ENCODE measurements at regions not wholly inside any gene's neighbourhood (a gene's known extent, or its start where the extent isn't known, plus 50 kb on each side); places are given as distances from the start of the nearest gene placed in this dataset.

DNA sequence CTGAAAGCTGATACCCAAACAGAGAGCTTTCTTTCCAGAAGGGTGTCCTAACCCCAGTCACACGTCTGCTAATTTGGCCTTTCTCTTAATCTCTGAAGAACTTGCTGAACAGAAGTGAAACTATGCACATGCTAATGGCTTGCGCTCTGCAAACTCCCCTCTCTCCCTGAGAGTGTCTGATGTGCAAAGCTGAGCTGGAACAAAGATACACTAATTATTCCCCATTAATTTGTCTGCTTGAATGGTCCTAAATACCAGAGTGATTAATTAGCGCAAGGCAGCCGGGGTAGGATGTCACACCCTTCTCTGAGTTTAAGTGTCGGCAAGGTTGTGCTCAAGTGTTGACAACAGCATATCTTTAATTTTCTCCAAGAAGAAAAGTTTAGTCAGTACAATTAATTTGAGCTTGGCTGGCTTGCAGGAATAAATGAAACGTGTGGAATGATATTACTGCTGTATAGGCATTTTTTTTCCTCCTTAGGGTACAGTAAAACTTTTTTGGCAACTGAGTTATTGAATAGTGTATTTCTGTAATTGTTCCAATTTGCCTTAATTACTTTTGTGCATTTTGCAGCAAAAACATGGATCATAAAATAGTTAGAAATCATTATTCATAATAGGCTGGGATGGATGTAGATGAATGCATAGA, 715.9 kb upstream of the POU3F2 start:
- ATAC-seq (ENCODE audit: low read depth in 2 of 2) (no peak), DNase-seq (no peak)
- H3K9me3 Mint-ChIP-seq, result peaks cover 0 to 5% (median 1%) of the 10 kb centered on the region in 7 donors
- no peak overlapping the region for H3K4me3 Mint-ChIP-seq
- no peaks in the 10 kb centered on the region for H3K36me3 ChIP-seq (ENCODE audit: control insufficient read depth, insufficient read depth, low read length)
- H3K4me3 ChIP-seq (ENCODE audit: low read depth, low read length), result no peak overlapping the region
- H3K9me3 ChIP-seq (ENCODE audit: control insufficient read depth in 2 of 2, low read length in 2 of 2), result no peaks in the 10 kb centered on the region
- no peaks in the 10 kb centered on the region for H3K27me3 Mint-ChIP-seq
- no peaks in the 10 kb centered on the region for H3K36me3 Mint-ChIP-seq
- no peaks in the 10 kb centered on the region for H3K27me3 ChIP-seq (ENCODE audit: control insufficient read depth, insufficient read depth, low read length)
- H3K27ac ChIP-seq (ENCODE audit: insufficient read depth, low read length, poor library complexity, severe bottlenecking), result no peak overlapping the region
- H3K27ac Mint-ChIP-seq, result no peak overlapping the region
- H3K4me1 ChIP-seq (ENCODE audit: control insufficient read depth, insufficient read depth, low read length, poor library complexity, severe bottlenecking), result no peaks in the 10 kb centered on the region
- no peaks in the 10 kb centered on the region for H3K4me1 Mint-ChIP-seq

DNA sequence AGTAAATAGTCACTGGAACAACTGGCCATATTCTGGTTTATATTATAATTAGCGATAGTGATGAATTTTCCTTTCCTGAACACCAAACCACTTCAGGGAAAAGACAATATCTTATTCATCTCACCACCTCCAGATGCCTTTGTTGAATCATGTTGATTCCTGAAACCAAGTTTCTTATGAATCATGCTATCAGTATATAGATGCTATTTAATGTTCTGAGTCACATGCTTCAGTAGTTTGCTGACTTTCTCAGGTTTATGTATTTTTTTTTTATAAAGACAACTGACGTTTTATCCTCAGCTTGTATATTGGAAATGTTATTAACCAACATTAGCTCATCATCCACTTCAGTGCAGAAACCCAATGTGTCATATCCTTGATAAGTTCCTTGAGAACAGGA, 710.2 kb upstream of the POU3F2 start:
- Mint-ChIP-seq H3K27me3 (no peaks in the 10 kb centered on the region), H3K4me3 (no peak overlapping the region), H3K9me3 (peaks cover 0 to 5% (median 0%) of the 10 kb centered on the region in 7 donors), H3K4me1 (no peaks in the 10 kb centered on the region), H3K27ac (no peak overlapping the region), H3K36me3 (no peaks in the 10 kb centered on the region)
- Histone ChIP-seq H3K4me1 (ENCODE audit: control insufficient read depth, insufficient read depth, low read length, poor library complexity, severe bottlenecking) (no peaks in the 10 kb centered on the region), H3K27ac (ENCODE audit: insufficient read depth, low read length, poor library complexity, severe bottlenecking) (no peak overlapping the region), H3K4me3 (ENCODE audit: low read depth, low read length) (no peak overlapping the region), H3K9me3 (ENCODE audit: control insufficient read depth in 2 of 2, low read length in 2 of 2) (no peaks in the 10 kb centered on the region), H3K36me3 (ENCODE audit: control insufficient read depth, insufficient read depth, low read length) (no peaks in the 10 kb centered on the region), H3K27me3 (ENCODE audit: control insufficient read depth, insufficient read depth, low read length) (no peaks in the 10 kb centered on the region)
- DNase-seq (no peak), ATAC-seq (ENCODE audit: low read depth in 2 of 2) (no peak)

GRCh38 chr6:98131290-98131990, 702.9 kb upstream of the POU3F2 start:
- Mint-ChIP-seq H3K4me3 (no peak overlapping the region), H3K4me1 (no peaks in the 10 kb centered on the region), H3K36me3 (no peaks in the 10 kb centered on the region), H3K9me3 (peaks cover 0 to 6% (median 1%) of the 10 kb centered on the region in 7 donors), H3K27ac (no peak overlapping the region), H3K27me3 (no peaks in the 10 kb centered on the region)
- H3K36me3 ChIP-seq (ENCODE audit: control insufficient read depth, insufficient read depth, low read length), result no peaks in the 10 kb centered on the region
- H3K4me1 ChIP-seq (ENCODE audit: control insufficient read depth, insufficient read depth, low read length, poor library complexity, severe bottlenecking), result no peaks in the 10 kb centered on the region
- no peaks in the 10 kb centered on the region for H3K27me3 ChIP-seq (ENCODE audit: control insufficient read depth, insufficient read depth, low read length)
- ATAC-seq (ENCODE audit: low read depth in 2 of 2) (no peak), DNase-seq (no peak)
- no peak overlapping the region for H3K27ac ChIP-seq (ENCODE audit: insufficient read depth, low read length, poor library complexity, severe bottlenecking)
- H3K9me3 ChIP-seq (ENCODE audit: control insufficient read depth in 2 of 2, low read length in 2 of 2), result no peaks in the 10 kb centered on the region
- H3K4me3 ChIP-seq (ENCODE audit: low read depth, low read length), result no peak overlapping the region

- Histone ChIP-seq H3K27me3 (ENCODE audit: control insufficient read depth, insufficient read depth, low read length) (no peaks in the 10 kb centered on the region), H3K4me3 (ENCODE audit: low read depth, low read length) (no peak overlapping the region), H3K4me1 (ENCODE audit: control insufficient read depth, insufficient read depth, low read length, poor library complexity, severe bottlenecking) (no peaks in the 10 kb centered on the region), H3K9me3 (ENCODE audit: control insufficient read depth in 2 of 2, low read length in 2 of 2) (no peaks in the 10 kb centered on the region), H3K27ac (ENCODE audit: insufficient read depth, low read length, poor library complexity, severe bottlenecking) (no peak overlapping the region), H3K36me3 (ENCODE audit: control insufficient read depth, insufficient read depth, low read length) (no peaks in the 10 kb centered on the region)
- H3K36me3 Mint-ChIP-seq, result no peaks in the 10 kb centered on the region
- H3K4me1 Mint-ChIP-seq, result no peaks in the 10 kb centered on the region
- DNase-seq (no peak), ATAC-seq (ENCODE audit: low read depth in 2 of 2) (no peak)
- no peak overlapping the region for H3K27ac Mint-ChIP-seq
- peaks cover 0 to 2% (median 0%) of the 10 kb centered on the region in 7 donors for H3K9me3 Mint-ChIP-seq
- H3K4me3 Mint-ChIP-seq, result no peak overlapping the region
- H3K27me3 Mint-ChIP-seq, result no peaks in the 10 kb centered on the region
Observed at GRCh38 chr6:98136333-98136732, 698.0 kb upstream of the POU3F2 start.

DNA sequence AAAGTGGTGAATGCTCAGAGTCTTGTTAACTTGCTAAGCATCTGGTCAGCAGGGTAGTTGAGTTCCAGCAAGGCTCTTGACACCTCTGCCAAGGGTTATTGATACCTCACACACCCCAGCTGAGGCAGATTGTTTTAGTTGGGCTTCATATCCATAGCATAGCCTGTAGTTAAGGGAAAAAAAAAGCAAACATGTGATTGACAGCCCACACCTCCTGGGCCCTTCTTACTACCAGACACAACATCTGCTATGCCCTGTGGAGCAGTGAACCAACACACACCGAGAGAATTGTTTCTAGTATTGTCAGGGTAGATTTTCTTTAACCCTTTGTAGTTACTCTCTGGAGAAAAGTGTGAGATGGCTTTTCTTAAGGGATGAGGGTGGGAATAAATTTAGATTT, 697.0 kb upstream of the POU3F2 start:
- peaks cover 0 to 1% of the 10 kb centered on the region in 2 experiments for H3K9me3 ChIP-seq (ENCODE audit: control insufficient read depth in 2 of 2, low read length in 2 of 2)
- Mint-ChIP-seq H3K9me3 (peaks cover 0 to 10% (median 2%) of the 10 kb centered on the region in 7 donors), H3K27me3 (no peaks in the 10 kb centered on the region)

DNA sequence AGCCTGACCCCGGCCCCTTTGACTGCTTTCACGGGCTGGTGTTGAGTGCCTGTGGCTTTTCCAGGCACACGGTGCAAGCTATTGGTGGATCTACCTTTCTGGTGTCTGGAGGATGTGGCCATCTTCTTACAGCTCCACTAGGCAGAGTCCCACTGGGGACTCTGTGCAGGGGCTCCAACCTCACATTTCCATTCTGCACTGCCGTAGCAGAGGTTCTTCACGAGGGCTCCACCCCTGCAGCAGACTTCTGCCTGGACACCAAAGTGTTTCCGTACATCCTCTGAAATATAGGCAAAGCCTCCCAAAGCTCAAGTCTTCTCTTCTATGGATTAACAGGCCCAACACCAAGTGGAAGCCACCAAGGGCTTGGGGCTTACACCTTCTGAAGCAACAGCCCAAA, 691.5 kb upstream of the POU3F2 start:
- H3K4me1 Mint-ChIP-seq, result no peaks in the 10 kb centered on the region
- H3K9me3 Mint-ChIP-seq, result peaks cover 1 to 20% (median 6%) of the 10 kb centered on the region in 7 donors
- no peak overlapping the region for H3K4me3 ChIP-seq (ENCODE audit: low read depth, low read length)
- H3K27me3 ChIP-seq (ENCODE audit: control insufficient read depth, insufficient read depth, low read length), result no peaks in the 10 kb centered on the region
- no peaks in the 10 kb centered on the region for H3K4me1 ChIP-seq (ENCODE audit: control insufficient read depth, insufficient read depth, low read length, poor library complexity, severe bottlenecking)
- no peak overlapping the region for H3K4me3 Mint-ChIP-seq
- H3K9me3 ChIP-seq (ENCODE audit: control insufficient read depth in 2 of 2, low read length in 2 of 2), result peaks cover 0 to 9% of the 10 kb centered on the region in 2 experiments
- H3K27ac Mint-ChIP-seq, result no peak overlapping the region
- H3K36me3 Mint-ChIP-seq, result no peaks in the 10 kb centered on the region
- ATAC-seq (ENCODE audit: low read depth in 2 of 2) (no peak), DNase-seq (no peak)
- no peak overlapping the region for H3K27ac ChIP-seq (ENCODE audit: insufficient read depth, low read length, poor library complexity, severe bottlenecking)
- no peaks in the 10 kb centered on the region for H3K27me3 Mint-ChIP-seq
- no peaks in the 10 kb centered on the region for H3K36me3 ChIP-seq (ENCODE audit: control insufficient read depth, insufficient read depth, low read length)

More for the DNA sequence above, 697.0 kb upstream of the POU3F2 start:
- no peak overlapping the region for H3K27ac Mint-ChIP-seq
- H3K36me3 Mint-ChIP-seq, result no peaks in the 10 kb centered on the region
- Histone ChIP-seq H3K36me3 (ENCODE audit: control insufficient read depth, insufficient read depth, low read length) (no peaks in the 10 kb centered on the region), H3K4me1 (ENCODE audit: control insufficient read depth, insufficient read depth, low read length, poor library complexity, severe bottlenecking) (no peaks in the 10 kb centered on the region), H3K27me3 (ENCODE audit: control insufficient read depth, insufficient read depth, low read length) (no peaks in the 10 kb centered on the region), H3K4me3 (ENCODE audit: low read depth, low read length) (no peak overlapping the region), H3K27ac (ENCODE audit: insufficient read depth, low read length, poor library complexity, severe bottlenecking) (no peak overlapping the region)
- H3K4me1 Mint-ChIP-seq, result no peaks in the 10 kb centered on the region
- no peak overlapping the region for H3K4me3 Mint-ChIP-seq
- DNase-seq (no peak), ATAC-seq (ENCODE audit: low read depth in 2 of 2) (no peak)

DNA sequence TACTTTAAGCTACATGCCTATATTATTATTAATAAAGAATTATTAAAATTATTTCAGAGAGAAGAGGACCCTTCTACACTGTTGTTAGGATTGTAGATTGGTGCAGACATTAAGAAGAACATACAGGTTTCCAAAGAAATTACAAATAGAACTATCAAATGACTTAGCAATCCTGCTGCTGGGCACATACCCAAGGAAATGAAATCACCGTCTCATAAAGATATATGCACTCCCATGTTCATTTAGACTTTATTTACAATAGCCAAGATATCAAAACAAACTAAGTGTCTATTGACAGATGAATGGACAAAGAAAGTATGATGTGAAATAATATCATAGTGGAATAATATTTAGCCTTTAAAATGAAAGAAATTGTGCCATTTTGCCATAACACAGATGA, 687.7 kb upstream of the POU3F2 start:
- Mint-ChIP-seq H3K36me3 (no peaks in the 10 kb centered on the region), H3K4me3 (no peak overlapping the region), H3K9me3 (peaks cover 3 to 27% (median 6%) of the 10 kb centered on the region in 7 donors), H3K4me1 (no peaks in the 10 kb centered on the region), H3K27ac (no peak overlapping the region), H3K27me3 (no peaks in the 10 kb centered on the region)
- Histone ChIP-seq H3K4me3 (ENCODE audit: low read depth, low read length) (no peak overlapping the region), H3K36me3 (ENCODE audit: control insufficient read depth, insufficient read depth, low read length) (no peaks in the 10 kb centered on the region), H3K4me1 (ENCODE audit: control insufficient read depth, insufficient read depth, low read length, poor library complexity, severe bottlenecking) (no peaks in the 10 kb centered on the region), H3K27ac (ENCODE audit: insufficient read depth, low read length, poor library complexity, severe bottlenecking) (no peak overlapping the region), H3K9me3 (ENCODE audit: control insufficient read depth in 2 of 2, low read length in 2 of 2) (peaks cover 0 to 9% of the 10 kb centered on the region in 2 experiments), H3K27me3 (ENCODE audit: control insufficient read depth, insufficient read depth, low read length) (no peaks in the 10 kb centered on the region)
- DNase-seq, result no peak
- ATAC-seq (ENCODE audit: low read depth in 2 of 2), result no peak

DNA sequence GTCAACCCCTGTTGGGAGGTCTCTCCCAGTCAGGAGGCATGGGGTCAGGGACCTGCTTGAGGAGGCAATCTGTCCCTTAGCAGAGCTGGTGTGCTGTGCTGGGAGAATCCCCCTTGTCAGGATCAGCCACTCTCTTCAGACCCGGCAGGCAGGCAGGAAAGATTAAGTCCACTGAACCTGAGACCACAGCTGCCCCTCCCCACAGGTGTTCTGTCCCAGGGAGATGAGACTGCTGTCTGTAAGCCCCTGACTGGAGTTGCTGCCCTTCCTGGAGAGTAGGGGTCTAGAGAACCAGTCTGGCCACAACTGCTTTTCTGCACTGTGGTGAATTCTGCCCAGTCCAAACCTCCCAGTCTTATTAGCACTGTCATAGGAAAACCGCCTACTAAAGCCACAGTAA, 677.8 kb upstream of the POU3F2 start:
- no peak overlapping the region for H3K4me3 Mint-ChIP-seq
- no peaks in the 10 kb centered on the region for H3K4me1 Mint-ChIP-seq
- H3K9me3 ChIP-seq (ENCODE audit: control insufficient read depth in 2 of 2, low read length in 2 of 2), result no peaks in the 10 kb centered on the region
- H3K27ac ChIP-seq (ENCODE audit: insufficient read depth, low read length, poor library complexity, severe bottlenecking), result no peak overlapping the region
- no peaks in the 10 kb centered on the region for H3K4me1 ChIP-seq (ENCODE audit: control insufficient read depth, insufficient read depth, low read length, poor library complexity, severe bottlenecking)
- H3K27me3 Mint-ChIP-seq, result no peaks in the 10 kb centered on the region
- H3K36me3 Mint-ChIP-seq, result no peaks in the 10 kb centered on the region
- no peak for ATAC-seq (ENCODE audit: low read depth in 2 of 2)
- DNase-seq, result no peak
- H3K4me3 ChIP-seq (ENCODE audit: low read depth, low read length), result no peak overlapping the region
- peaks cover 0 to 16% (median 11%) of the 10 kb centered on the region in 7 donors for H3K9me3 Mint-ChIP-seq
- no peak overlapping the region for H3K27ac Mint-ChIP-seq
- no peaks in the 10 kb centered on the region for H3K36me3 ChIP-seq (ENCODE audit: control insufficient read depth, insufficient read depth, low read length)
- H3K27me3 ChIP-seq (ENCODE audit: control insufficient read depth, insufficient read depth, low read length), result no peaks in the 10 kb centered on the region

All from CD4-positive, CD25-positive, alpha-beta regulatory T cell (primary cell).